LNCaP clone FGC (cell line): ENCODE measurements at regions not wholly inside any gene's neighbourhood (a gene's known extent, or its start where the extent isn't known, plus 50 kb on each side); places are given as distances from the start of the nearest gene placed in this dataset.

ENCODE experiments used
- DNase-seq: peaks from one replicate; pipeline ENCODE4 v3.0.0-alpha.2; 2011; ENCODE audit warnings: low read depth
- H3K4me3 ChIP-seq: 2 replicates; pipeline ENCODE4 v1.5.1; 2011; ENCODE audit warnings: mild to moderate bottlenecking, low read depth, low read length, control low read depth
- CTCF ChIP-seq: IDR thresholded peaks from 2 replicates; pipeline ENCODE4 v1.5.1; 2012; ENCODE audit warnings: mild to moderate bottlenecking; ENCODE audit not compliant: control insufficient read depth, insufficient read depth; ENCODE audit errors: extremely low read depth

- no peak for TF ChIP-seq CTCF
- DNase-seq: no peak
- H3K4me3 ChIP-seq: no peak overlapping the region
These were observed 198.6 kb upstream of the CAMK1G start for GRCh38 chr1:209384710-209385550.

GRCh38 chr1:209386156-209386555 lies 197.4 kb upstream of the CAMK1G start:
- no peak overlapping the region for H3K4me3 ChIP-seq
- no peak for DNase-seq
- no peak for TF ChIP-seq CTCF

DNA sequence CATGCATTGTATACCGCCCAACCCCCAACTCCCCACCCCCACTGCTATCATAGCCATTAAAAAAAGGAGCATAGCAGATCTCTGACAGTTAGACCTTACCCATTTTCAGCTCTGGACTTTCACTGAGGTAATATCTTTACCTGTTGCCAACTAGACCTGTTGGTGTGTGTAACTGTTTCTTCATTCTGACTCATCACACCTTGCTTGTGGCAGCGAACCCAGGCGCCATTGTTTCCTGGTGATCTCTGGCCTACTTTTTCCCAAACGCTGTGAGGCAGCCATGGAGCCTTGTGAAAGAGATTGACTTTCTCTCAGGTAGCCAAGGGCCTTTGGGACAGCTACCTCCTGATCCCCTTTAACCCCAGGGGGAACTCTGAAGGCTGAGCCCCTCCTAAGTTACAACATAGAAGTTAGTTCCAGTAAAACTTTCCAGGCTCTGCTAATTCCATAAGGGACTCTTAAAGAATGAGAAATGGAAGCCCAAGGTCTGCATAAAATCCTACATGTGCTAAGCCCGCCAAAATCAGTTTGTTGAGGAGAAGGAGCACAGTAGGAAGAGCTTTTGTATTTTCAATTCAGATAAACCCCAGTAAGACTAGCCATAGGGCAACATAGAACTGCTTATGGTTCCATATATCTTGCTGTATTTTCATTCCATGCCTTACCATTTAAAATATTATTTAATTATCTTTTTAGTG lies 196.1 kb upstream of the CAMK1G start:
- no peak for TF ChIP-seq CTCF
- no peak overlapping the region for H3K4me3 ChIP-seq
- no peak for DNase-seq

GRCh38 chr1:209387969-209388329 lies 195.6 kb upstream of the CAMK1G start:
- no peak for DNase-seq
- H3K4me3 ChIP-seq: no peak overlapping the region
- no peak for TF ChIP-seq CTCF

GRCh38 chr1:209388358-209388757 lies 195.2 kb upstream of the CAMK1G start:
- no peak overlapping the region for H3K4me3 ChIP-seq
- no peak for DNase-seq
- no peak for TF ChIP-seq CTCF

DNA sequence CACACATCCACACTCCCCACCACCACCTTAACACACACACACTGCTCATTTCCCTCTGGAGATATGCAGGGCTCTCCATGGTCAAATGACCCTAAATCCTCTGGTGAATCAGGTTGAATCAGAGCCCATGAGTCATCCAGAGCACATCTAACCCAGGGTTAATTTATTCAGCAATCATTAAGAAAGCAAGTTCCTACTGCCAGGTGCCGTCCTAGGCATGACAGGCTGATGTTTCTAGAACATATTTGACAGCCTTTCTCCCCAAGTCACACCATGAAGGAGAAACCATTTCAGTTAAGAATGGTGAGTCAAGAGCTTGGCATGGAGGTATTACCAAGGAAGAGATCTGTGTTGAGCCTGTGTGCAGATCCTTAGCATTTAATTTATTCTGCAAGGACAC lies 194.3 kb upstream of the CAMK1G start:
- no peak for TF ChIP-seq CTCF
- no peak overlapping the region for H3K4me3 ChIP-seq
- no peak for DNase-seq
